IMR-90 (cell line): ENCODE measurements at regions not wholly inside any gene's neighbourhood (a gene's known extent, or its start where the extent isn't known, plus 50 kb on each side); places are given as distances from the start of the nearest gene placed in this dataset.

Source experiments
- ATAC-seq: fragments of 200-7000 bp; cut with Tn5 transposase; 2 replicates; pipeline ENCODE4 v1.9.1; 2020; ENCODE audit warnings: low read depth, mild to moderate bottlenecking, moderate library complexity
- BruUV-seq: library from RNA; stranded (reverse); fragments of 400-500 nt; replicated peaks from 2 replicates; lab custom pipeline; 2021; lab: Mats Ljungman, UMichigan
- CTCF ChIA-PET: fragments of 300-600 bp; formaldehyde crosslinking; extraction: SDS; loops from one replicate; lab custom pipeline; 2021; ENCODE audit warnings: antibody characterized with exemption; lab: Yijun Ruan, JAX
- POLR2A ChIA-PET: fragments of 300-600 bp; sonication (Branson Sonifier 250); formaldehyde crosslinking; loops from one replicate; lab custom pipeline; 2022; ENCODE audit warnings: antibody characterized with exemption; ENCODE audit not compliant: unreplicated experiment; lab: Charles Lee
- DNase-seq: peaks from one replicate; pipeline ENCODE4 v3.0.0; 2013
- H2AFZ ChIP-seq: replicated peaks from 2 replicates; pipeline ENCODE3; 2013; ENCODE audit warnings: low read length, mild to moderate bottlenecking; ENCODE audit not compliant: poor library complexity
- H2AK5ac ChIP-seq: 2 replicates; pipeline ENCODE4 v1.6.1; 2013; ENCODE audit warnings: low read depth, low read length, inconsistent platforms
- H2AK9ac ChIP-seq: replicated peaks from 2 replicates; pipeline ENCODE3; 2013; ENCODE audit warnings: mild to moderate bottlenecking, low read depth, low read length, moderate library complexity; ENCODE audit not compliant: poor library complexity
- H2BK120ac ChIP-seq: 2 replicates; pipeline ENCODE4 v1.6.1; 2013; ENCODE audit warnings: low read depth, low read length, inconsistent platforms
- H2BK15ac ChIP-seq: 3 replicates; pipeline ENCODE4 v1.6.1; 2013; ENCODE audit warnings: low read depth, low read length, inconsistent platforms
- H2BK20ac ChIP-seq: 2 replicates; pipeline ENCODE4 v1.6.1; 2013; ENCODE audit warnings: low read depth, mild to moderate bottlenecking, inconsistent platforms, low read length, moderate library complexity
- H2BK5ac ChIP-seq: 2 replicates; pipeline ENCODE4 v1.6.1; 2013; ENCODE audit warnings: mild to moderate bottlenecking, low read depth, low read length, inconsistent platforms; ENCODE audit not compliant: poor library complexity, severe bottlenecking
- H3K14ac ChIP-seq: replicated peaks from 2 replicates; pipeline ENCODE4 v1.6.1; 2013; ENCODE audit warnings: low read depth, low read length, inconsistent platforms
- H3K18ac ChIP-seq: 2 replicates; pipeline ENCODE4 v1.6.1; 2013; ENCODE audit warnings: low read depth, low read length, control low read depth
- H3K23ac ChIP-seq: 2 replicates; pipeline ENCODE4 v1.6.1; 2013; ENCODE audit warnings: low read depth, low read length, inconsistent platforms
- H3K27ac ChIP-seq: 2 replicates; pipeline ENCODE4 v1.5.1; 2013; ENCODE audit warnings: mild to moderate bottlenecking, control low read depth, low read length; ENCODE audit not compliant: insufficient read depth
- H3K27me3 ChIP-seq: 2 replicates; pipeline ENCODE4 v1.6.1; 2013; ENCODE audit warnings: low read length; ENCODE audit not compliant: control insufficient read depth, insufficient read depth
- H3K36me3 ChIP-seq: 2 replicates; pipeline ENCODE4 v1.6.1; 2013; ENCODE audit warnings: low read length, mixed read lengths; ENCODE audit not compliant: control insufficient read depth, insufficient read depth
- H3K4ac ChIP-seq: 2 replicates; pipeline ENCODE4 v1.6.1; 2013; ENCODE audit warnings: low read depth, low read length, inconsistent platforms
- H3K4me1 ChIP-seq: 2 replicates; pipeline ENCODE4 v1.6.1; 2013; ENCODE audit warnings: low read length, mixed read lengths; ENCODE audit not compliant: control insufficient read depth, insufficient read depth
- H3K4me2 ChIP-seq: 2 replicates; pipeline ENCODE4 v1.6.1; 2013; ENCODE audit warnings: low read depth, mild to moderate bottlenecking, control low read depth, low read length, moderate library complexity
- H3K4me3 ChIP-seq: 2 replicates; pipeline ENCODE4 v1.5.1; 2013; ENCODE audit warnings: low read depth, mild to moderate bottlenecking, control low read depth, low read length, moderate library complexity; ENCODE audit not compliant: insufficient read depth
- H3K56ac ChIP-seq: 2 replicates; pipeline ENCODE4 v1.6.1; 2013; ENCODE audit warnings: low read length, inconsistent platforms; ENCODE audit not compliant: insufficient read depth; ENCODE audit errors: extremely low read depth
- H3K79me1 ChIP-seq, 2 experiments: 2 replicates each; pipeline ENCODE4 v1.6.1; 2013; ENCODE audit warnings: low read length in 2 of 2, inconsistent platforms in 1 of 2, low read depth in 1 of 2
- H3K9ac ChIP-seq: 2 replicates; pipeline ENCODE4 v1.6.1; 2013; ENCODE audit warnings: low read depth, low read length, control low read depth
- H3K9me1 ChIP-seq: 2 replicates; pipeline ENCODE4 v1.6.1; 2013; ENCODE audit warnings: low read length, inconsistent platforms; ENCODE audit not compliant: insufficient read depth
- H3K9me3 ChIP-seq: 2 replicates; pipeline ENCODE4 v1.6.1; 2013; ENCODE audit warnings: low read length; ENCODE audit not compliant: control insufficient read depth, insufficient read depth
- H4K20me1 ChIP-seq: 2 replicates; pipeline ENCODE4 v1.6.1; 2013; ENCODE audit warnings: low read length, inconsistent platforms; ENCODE audit not compliant: insufficient read depth
- H4K5ac ChIP-seq: 2 replicates; pipeline ENCODE4 v1.6.1; 2013; ENCODE audit warnings: mild to moderate bottlenecking, low read depth, low read length, control low read depth
- H4K8ac ChIP-seq, 2 experiments: 2 replicates each; pipeline ENCODE4 v1.6.1; 2013; ENCODE audit warnings: low read depth in 2 of 2, low read length in 2 of 2, control low read depth in 1 of 2, inconsistent platforms in 1 of 2
- H4K91ac ChIP-seq: 2 replicates; pipeline ENCODE4 v1.6.1; 2013; ENCODE audit warnings: low read depth, low read length, inconsistent platforms; ENCODE audit not compliant: insufficient read depth
- BHLHE40 ChIP-seq: fragments of 150-350 bp; IDR thresholded peaks from 2 replicates; pipeline ENCODE4 v1.6.1; 2016; ENCODE audit warnings: mild to moderate bottlenecking, low read depth, low read length
- CEBPB ChIP-seq: IDR thresholded peaks from 2 replicates; pipeline ENCODE4 v1.6.1; 2012; ENCODE audit warnings: low read depth, low read length, improper control_type of control experiment
- CHD1 ChIP-seq: IDR thresholded peaks from 2 replicates; pipeline ENCODE4 v1.6.1; 2012; ENCODE audit warnings: low read depth, low read length, improper control_type of control experiment
- FOS ChIP-seq: fragments of 150-350 bp; IDR thresholded peaks from 2 replicates; pipeline ENCODE4 v1.6.1; 2016; ENCODE audit warnings: low read depth, low read length
- MAFK ChIP-seq: IDR thresholded peaks from 2 replicates; pipeline ENCODE4 v1.6.1; 2012; ENCODE audit warnings: low read depth, low read length, improper control_type of control experiment
- MAZ ChIP-seq: IDR thresholded peaks from 2 replicates; pipeline ENCODE4 v1.6.1; 2012; ENCODE audit warnings: low read depth, mild to moderate bottlenecking, low read length, improper control_type of control experiment, moderate library complexity, borderline replicate concordance
- MXI1 ChIP-seq: IDR thresholded peaks from 2 replicates; pipeline ENCODE4 v1.6.1; 2012; ENCODE audit warnings: low read depth, mild to moderate bottlenecking, low read length, moderate library complexity, borderline replicate concordance
- NFE2L2 ChIP-seq: fragments of 150-350 bp; IDR thresholded peaks from 2 replicates; pipeline ENCODE4 v1.6.1; 2016; ENCODE audit warnings: low read depth, mild to moderate bottlenecking, low read length
- POLR2A ChIP-seq: IDR thresholded peaks from 2 replicates; pipeline ENCODE4 v1.6.1; 2012; ENCODE audit warnings: mild to moderate bottlenecking, low read depth, low read length
- RAD21 ChIP-seq: IDR thresholded peaks from 2 replicates; pipeline ENCODE4 v1.6.1; 2012; ENCODE audit warnings: low read length, improper control_type of control experiment
- RCOR1 ChIP-seq: IDR thresholded peaks from 2 replicates; pipeline ENCODE4 v1.6.1; 2012; ENCODE audit warnings: mild to moderate bottlenecking, low read length, improper control_type of control experiment; ENCODE audit not compliant: insufficient replicate concordance
- RFX5 ChIP-seq: IDR thresholded peaks from 2 replicates; pipeline ENCODE4 v1.8.0; 2012; ENCODE audit warnings: low read depth, mild to moderate bottlenecking, low read length, moderate library complexity
- SMC3 ChIP-seq: fragments of 150-350 bp; IDR thresholded peaks from 2 replicates; pipeline ENCODE4 v1.6.1; 2016; ENCODE audit warnings: low read depth, mild to moderate bottlenecking, antibody characterized with exemption, low read length, moderate library complexity
- WGBS, 2 experiments: methylation state at CpG; one replicate each; pipeline versions ENCODE4 v1.1.5 to v1.1.7; 2013; ENCODE audit warnings: missing lambda C conversion rate in 2 of 2; ENCODE audit not compliant: insufficient read length in 1 of 2; ENCODE audit errors: extremely low coverage in 2 of 2; 5-methylcytosine and 5-hydroxymethylcytosine counted together
- dilution Hi-C: fragments of 300-500 bp; cut with HindIII; formaldehyde crosslinking; loops from one replicate; pipeline ENCODE4 v1.14.3; 2018; ENCODE audit warnings: low sequenced_read_pairs; ENCODE audit not compliant: unreplicated experiment
- in situ Hi-C: fragments of 300-500 bp; cut with MboI; formaldehyde crosslinking; loops from 3 replicates; pipeline ENCODE4 v1.14.3; 2019; ENCODE audit warnings: low sequenced_read_pairs, inconsistent platforms, mixed read lengths
- intact Hi-C: fragments of 100-400 bp; cut with micrococcal nuclease; formaldehyde crosslinking; loops from 2 replicates; pipeline ENCODE4 v1.10.0; 2022
- TF ChIP-seq, protein P1 (sequence below): conservative IDR thresholded peaks from 2 replicates; pipeline ENCODE4 v1.5.1; 2012; ENCODE audit warnings: mild to moderate bottlenecking, low read depth, low read length, improper control_type of control experiment
- TF ChIP-seq, protein P2 (sequence below): fragments of 150-350 bp; IDR thresholded peaks from 2 replicates; pipeline ENCODE4 v1.6.1; 2016; ENCODE audit warnings: low read depth, mild to moderate bottlenecking, low read length, moderate library complexity, borderline replicate concordance
- TF ChIP-seq, protein P3 (sequence below): fragments of 150-350 bp; IDR thresholded peaks from 2 replicates; pipeline ENCODE4 v1.6.1; 2017; ENCODE audit warnings: mild to moderate bottlenecking, antibody characterized with exemption, low read length, low read depth

DNA sequence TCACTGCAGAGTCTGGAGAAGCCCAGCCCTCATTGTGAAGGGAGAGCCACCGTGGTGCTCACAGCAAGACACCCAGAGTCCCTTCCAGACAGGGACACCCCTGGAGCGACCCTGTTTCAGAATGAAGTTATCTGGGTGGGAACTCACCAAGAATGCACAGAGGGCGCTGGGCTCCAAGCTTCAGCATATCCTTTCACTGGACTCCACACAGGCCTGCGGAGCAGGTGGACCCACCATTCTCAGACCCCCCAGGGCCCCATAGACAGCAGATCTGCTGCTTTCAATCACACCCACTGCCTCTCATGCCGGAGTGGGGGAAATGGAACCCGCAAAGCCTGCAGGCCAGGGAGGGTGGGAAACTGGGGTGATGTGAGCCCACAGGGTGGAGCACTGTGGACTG, 87.8 kb downstream of the RRM2 start:
- DNase-seq (no peak), ATAC-seq (no peak)
- Histone ChIP-seq H4K20me1 (no peaks in the 10 kb centered on the region), H3K9me1 (peaks cover 3% of the 10 kb centered on the region; the same call in 1 of the 2 replicates), H3K27ac (no peak overlapping the region), H2BK20ac (no peak overlapping the region), H3K4me1 (no peaks in the 10 kb centered on the region), H3K79me1 (no peaks in the 10 kb centered on the region), H2AK9ac (no peak overlapping the region), H3K4ac (no peak overlapping the region), H2AFZ (no peak overlapping the region), H3K9ac (no peak overlapping the region), H4K8ac (no peak overlapping the region), H3K18ac (no peak overlapping the region), H4K5ac (no peak overlapping the region), H2BK15ac (no peak overlapping the region), H4K91ac (no peak overlapping the region), H2BK5ac (no peak overlapping the region), H2BK120ac (no peak overlapping the region), H3K27me3 (no peaks in the 10 kb centered on the region; the same call in none of the 2 replicates), H3K4me2 (no peak overlapping the region), H3K56ac (no peak overlapping the region), H3K4me3 (no peak overlapping the region), H3K14ac (no peak overlapping the region), H3K9me3 (no peaks in the 10 kb centered on the region), H3K36me3 (no peaks in the 10 kb centered on the region), H3K23ac (no peak overlapping the region), H2AK5ac (no peak overlapping the region)
- BruUV-seq = no TSS peak
- WGBS, 2 experiments = no CpG with 5 or more reads among the region's 6 CpGs
- dilution Hi-C loops = no loop called here
- in situ Hi-C loops = no loop called here
- ChIA-PET CTCF (no interaction called here), POLR2A (no interaction called here)
- intact Hi-C loops = no loop called here
- TF ChIP-seq FOS (no peak), MAFK (no peak), NFE2L2 (no peak), RFX5 (no peak), MXI1 (no peak), MAZ (no peak), CHD1 (no peak), RCOR1 (no peak), SMC3 (no peak), BHLHE40 (no peak), RAD21 (no peak), POLR2A (no peak), CEBPB (no peak)
- TF ChIP-seq, protein P1, sequence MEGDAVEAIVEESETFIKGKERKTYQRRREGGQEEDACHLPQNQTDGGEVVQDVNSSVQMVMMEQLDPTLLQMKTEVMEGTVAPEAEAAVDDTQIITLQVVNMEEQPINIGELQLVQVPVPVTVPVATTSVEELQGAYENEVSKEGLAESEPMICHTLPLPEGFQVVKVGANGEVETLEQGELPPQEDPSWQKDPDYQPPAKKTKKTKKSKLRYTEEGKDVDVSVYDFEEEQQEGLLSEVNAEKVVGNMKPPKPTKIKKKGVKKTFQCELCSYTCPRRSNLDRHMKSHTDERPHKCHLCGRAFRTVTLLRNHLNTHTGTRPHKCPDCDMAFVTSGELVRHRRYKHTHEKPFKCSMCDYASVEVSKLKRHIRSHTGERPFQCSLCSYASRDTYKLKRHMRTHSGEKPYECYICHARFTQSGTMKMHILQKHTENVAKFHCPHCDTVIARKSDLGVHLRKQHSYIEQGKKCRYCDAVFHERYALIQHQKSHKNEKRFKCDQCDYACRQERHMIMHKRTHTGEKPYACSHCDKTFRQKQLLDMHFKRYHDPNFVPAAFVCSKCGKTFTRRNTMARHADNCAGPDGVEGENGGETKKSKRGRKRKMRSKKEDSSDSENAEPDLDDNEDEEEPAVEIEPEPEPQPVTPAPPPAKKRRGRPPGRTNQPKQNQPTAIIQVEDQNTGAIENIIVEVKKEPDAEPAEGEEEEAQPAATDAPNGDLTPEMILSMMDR = no peak
- TF ChIP-seq, protein P2, sequence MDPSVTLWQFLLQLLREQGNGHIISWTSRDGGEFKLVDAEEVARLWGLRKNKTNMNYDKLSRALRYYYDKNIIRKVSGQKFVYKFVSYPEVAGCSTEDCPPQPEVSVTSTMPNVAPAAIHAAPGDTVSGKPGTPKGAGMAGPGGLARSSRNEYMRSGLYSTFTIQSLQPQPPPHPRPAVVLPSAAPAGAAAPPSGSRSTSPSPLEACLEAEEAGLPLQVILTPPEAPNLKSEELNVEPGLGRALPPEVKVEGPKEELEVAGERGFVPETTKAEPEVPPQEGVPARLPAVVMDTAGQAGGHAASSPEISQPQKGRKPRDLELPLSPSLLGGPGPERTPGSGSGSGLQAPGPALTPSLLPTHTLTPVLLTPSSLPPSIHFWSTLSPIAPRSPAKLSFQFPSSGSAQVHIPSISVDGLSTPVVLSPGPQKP = no peak
- TF ChIP-seq, protein P3, sequence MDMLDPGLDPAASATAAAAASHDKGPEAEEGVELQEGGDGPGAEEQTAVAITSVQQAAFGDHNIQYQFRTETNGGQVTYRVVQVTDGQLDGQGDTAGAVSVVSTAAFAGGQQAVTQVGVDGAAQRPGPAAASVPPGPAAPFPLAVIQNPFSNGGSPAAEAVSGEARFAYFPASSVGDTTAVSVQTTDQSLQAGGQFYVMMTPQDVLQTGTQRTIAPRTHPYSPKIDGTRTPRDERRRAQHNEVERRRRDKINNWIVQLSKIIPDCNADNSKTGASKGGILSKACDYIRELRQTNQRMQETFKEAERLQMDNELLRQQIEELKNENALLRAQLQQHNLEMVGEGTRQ = no peak
